Esophagus muscularis mucosa (tissue), 3 donors: ENCODE measurements at regions not wholly inside any gene's neighbourhood (a gene's known extent, or its start where the extent isn't known, plus 50 kb on each side); places are given as distances from the start of the nearest gene placed in this dataset.

ENCODE experiments used
- POLR2A ChIP-seq: fragments of 450-650 bp; IDR thresholded peaks from one replicate; pipeline ENCODE4 v1.6.1; 2017; ENCODE audit warnings: antibody characterized with exemption, moderate library complexity, mild to moderate bottlenecking, low read depth
- TF ChIP-seq, protein P1 (sequence below), 3 experiments: fragments of 200-600 bp in 2 of 3; fragments of 450-650 bp in 1 of 3; sonication (generic) in 2 of 3; IDR thresholded peaks; one replicate each; pipeline ENCODE4 v1.5.1; 2017 to 2019; ENCODE audit warnings: antibody characterized with exemption in 3 of 3, mild to moderate bottlenecking in 2 of 3, moderate library complexity in 1 of 3

DNA sequence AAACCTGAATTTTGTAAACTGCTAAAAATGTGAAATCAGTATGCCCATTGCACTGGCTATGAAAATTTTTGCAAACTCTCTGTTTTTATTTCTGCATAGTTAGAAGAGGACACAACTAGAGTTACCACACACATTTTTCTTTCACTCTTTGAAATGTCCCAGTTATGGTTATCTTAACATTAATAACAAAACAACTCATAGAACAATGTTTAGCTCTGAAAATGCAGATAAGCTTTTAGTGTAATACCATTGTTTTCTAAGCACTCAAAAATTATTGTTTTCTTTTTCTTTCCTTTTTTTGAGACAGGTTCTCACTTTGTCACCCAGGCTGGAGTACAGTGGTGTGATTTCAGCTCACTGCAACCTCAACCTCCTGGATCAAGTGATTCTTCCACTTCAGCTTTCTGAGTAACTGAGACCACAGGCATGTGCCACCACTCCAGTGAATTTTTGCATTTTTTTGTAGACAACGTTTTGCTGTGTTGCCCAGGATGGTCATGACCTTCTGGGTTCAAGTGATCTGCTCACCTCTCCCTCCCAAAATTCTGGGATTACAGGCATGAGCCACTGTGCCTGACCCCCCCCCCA is 1204.5 kb upstream of the ZEB2 start:
- no peak for TF ChIP-seq POLR2A
- TF ChIP-seq, protein P1, sequence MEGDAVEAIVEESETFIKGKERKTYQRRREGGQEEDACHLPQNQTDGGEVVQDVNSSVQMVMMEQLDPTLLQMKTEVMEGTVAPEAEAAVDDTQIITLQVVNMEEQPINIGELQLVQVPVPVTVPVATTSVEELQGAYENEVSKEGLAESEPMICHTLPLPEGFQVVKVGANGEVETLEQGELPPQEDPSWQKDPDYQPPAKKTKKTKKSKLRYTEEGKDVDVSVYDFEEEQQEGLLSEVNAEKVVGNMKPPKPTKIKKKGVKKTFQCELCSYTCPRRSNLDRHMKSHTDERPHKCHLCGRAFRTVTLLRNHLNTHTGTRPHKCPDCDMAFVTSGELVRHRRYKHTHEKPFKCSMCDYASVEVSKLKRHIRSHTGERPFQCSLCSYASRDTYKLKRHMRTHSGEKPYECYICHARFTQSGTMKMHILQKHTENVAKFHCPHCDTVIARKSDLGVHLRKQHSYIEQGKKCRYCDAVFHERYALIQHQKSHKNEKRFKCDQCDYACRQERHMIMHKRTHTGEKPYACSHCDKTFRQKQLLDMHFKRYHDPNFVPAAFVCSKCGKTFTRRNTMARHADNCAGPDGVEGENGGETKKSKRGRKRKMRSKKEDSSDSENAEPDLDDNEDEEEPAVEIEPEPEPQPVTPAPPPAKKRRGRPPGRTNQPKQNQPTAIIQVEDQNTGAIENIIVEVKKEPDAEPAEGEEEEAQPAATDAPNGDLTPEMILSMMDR (IDR thresholded peaks at IDR 0.05) = no peak
